Testis (tissue), 2 donors: ENCODE measurements at regions not wholly inside any gene's neighbourhood (a gene's known extent, or its start where the extent isn't known, plus 50 kb on each side); places are given as distances from the start of the nearest gene placed in this dataset.

ENCODE experiments used
- DNase-seq: peaks from one replicate; pipeline ENCODE4 v3.0.0-alpha.2; 2019
- H3K27ac ChIP-seq, 2 donors: fragments of 200-600 bp; sonication (generic); one replicate each; pipeline ENCODE4 v1.5.1; 2019
- H3K27me3 ChIP-seq: fragments of 200-600 bp; sonication (generic); one replicate; pipeline ENCODE4 v1.5.1; 2019
- H3K36me3 ChIP-seq: fragments of 200-600 bp; sonication (generic); one replicate; pipeline ENCODE4 v1.5.1; 2017; ENCODE audit warnings: low read depth; ENCODE audit errors: missing control alignments
- H3K4me1 ChIP-seq: fragments of 200-600 bp; sonication (generic); one replicate; pipeline ENCODE4 v1.5.1; 2019
- H3K4me3 ChIP-seq, 2 donors: fragments of 200-600 bp; sonication (generic); one replicate each; pipeline ENCODE4 v1.5.1; 2017 to 2019
- H3K9me3 ChIP-seq: fragments of 200-600 bp; sonication (generic); one replicate; pipeline ENCODE4 v1.5.1; 2017
- CTCF ChIP-seq, 3 experiments: fragments of 450-650 bp in 2 of 3; fragments of 200-600 bp in 1 of 3; sonication (generic) in 1 of 3; IDR thresholded peaks; one replicate each; pipeline ENCODE4 v1.5.1; 2016 to 2019; ENCODE audit warnings: antibody characterized with exemption in 3 of 3, mild to moderate bottlenecking in 2 of 3, moderate library complexity in 1 of 3
- POLR2A ChIP-seq: fragments of 450-650 bp; IDR thresholded peaks from one replicate; pipeline ENCODE4 v1.6.1; 2017; ENCODE audit warnings: antibody characterized with exemption, mild to moderate bottlenecking, moderate library complexity
- WGBS, 2 donors: methylation state at CpG; one replicate each; pipeline ENCODE4 v1.1.5; 2018; 5-methylcytosine and 5-hydroxymethylcytosine counted together
- intact Hi-C: fragments of 100-400 bp; cut with DNase I; formaldehyde crosslinking; loops from one replicate; pipeline ENCODE4 v1.15.1; 2023; ENCODE audit warnings: low total_unique reads

GRCh38 chr5:87845734-87846133 is 422.9 kb downstream of the TMEM161B start:
- no peak for DNase-seq
- TF ChIP-seq CTCF (IDR thresholded peaks at IDR 0.05) = no peak
- no peak for TF ChIP-seq POLR2A
- Histone ChIP-seq H3K27me3 (no peaks in the 10 kb centered on the region), H3K36me3 (no peaks in the 10 kb centered on the region), H3K4me3 (no peak overlapping the region), H3K4me1 (no peaks in the 10 kb centered on the region), H3K9me3 (no peaks in the 10 kb centered on the region), H3K27ac (no peak overlapping the region)
- 44 to 55% methylated on average over 2 of the region's 2 CpGs for WGBS, 2 donors
- intact Hi-C loops = no loop called here

- WGBS, 2 donors = 74 to 83% methylated on average over 4 of the region's 4 CpGs
- Histone ChIP-seq H3K9me3 (no peaks in the 10 kb centered on the region), H3K4me1 (no peaks in the 10 kb centered on the region), H3K36me3 (no peaks in the 10 kb centered on the region), H3K27ac (no peak overlapping the region), H3K4me3 (no peak overlapping the region), H3K27me3 (no peaks in the 10 kb centered on the region)
- no peak for DNase-seq
- intact Hi-C loops = no loop called here
- TF ChIP-seq CTCF (IDR thresholded peaks at IDR 0.05) (no peak), POLR2A (no peak)
These were observed 423.8 kb downstream of the TMEM161B start for GRCh38 chr5:87844866-87845265.

- Histone ChIP-seq H3K36me3 (no peaks in the 10 kb centered on the region), H3K4me3 (no peak overlapping the region), H3K9me3 (no peaks in the 10 kb centered on the region), H3K4me1 (no peaks in the 10 kb centered on the region), H3K27ac (no peak overlapping the region), H3K27me3 (no peaks in the 10 kb centered on the region)
- WGBS, 2 donors = 77% methylated on average over 1 of the region's 1 CpG
- no peak for DNase-seq
- intact Hi-C loops = no loop called here
- TF ChIP-seq POLR2A (no peak), CTCF (IDR thresholded peaks at IDR 0.05) (no peak)
These were observed 424.2 kb downstream of the TMEM161B start for GRCh38 chr5:87844449-87844848.

GRCh38 chr5:87836696-87837095 is 424.0 kb upstream of the CCNH start:
- no peak for DNase-seq
- no peak overlapping the region for H3K27ac ChIP-seq
- WGBS, 2 donors = 58 to 74% methylated on average over 1 of the region's 1 CpG
- no peaks in the 10 kb centered on the region for H3K27me3 ChIP-seq
- TF ChIP-seq CTCF (IDR thresholded peaks at IDR 0.05) (no peak), POLR2A (no peak)
- no peaks in the 10 kb centered on the region for H3K36me3 ChIP-seq
- no peak overlapping the region for H3K4me3 ChIP-seq
- H3K9me3 ChIP-seq = no peaks in the 10 kb centered on the region
- intact Hi-C loops = no loop called here
- no peaks in the 10 kb centered on the region for H3K4me1 ChIP-seq

- H3K27ac ChIP-seq = no peak overlapping the region
- no peak for DNase-seq
- 81 to 100% methylated on average over 1 to 2 of the region's 2 CpGs for WGBS, 2 donors
- no peak for TF ChIP-seq CTCF (IDR thresholded peaks at IDR 0.05)
- no peak for TF ChIP-seq POLR2A
- H3K36me3 ChIP-seq = no peaks in the 10 kb centered on the region
- intact Hi-C loops = no loop called here
- no peaks in the 10 kb centered on the region for H3K4me1 ChIP-seq
- H3K9me3 ChIP-seq = no peaks in the 10 kb centered on the region
- no peaks in the 10 kb centered on the region for H3K27me3 ChIP-seq
- no peak overlapping the region for H3K4me3 ChIP-seq
These were observed 418.8 kb upstream of the CCNH start for GRCh38 chr5:87831499-87831898.
